Panc1 (cell line): ENCODE measurements at regions not wholly inside any gene's neighbourhood (a gene's known extent, or its start where the extent isn't known, plus 50 kb on each side); places are given as distances from the start of the nearest gene placed in this dataset.

Experiments used
- CTCF ChIP-seq: fragments of 450-650 bp; IDR thresholded peaks from 2 replicates; pipeline ENCODE4 v1.5.1; 2017; ENCODE audit warnings: mild to moderate bottlenecking
- POLR2AphosphoS5 ChIP-seq: IDR thresholded peaks from 2 replicates; pipeline ENCODE4 v1.6.1; 2012; ENCODE audit warnings: mild to moderate bottlenecking, low read depth, low read length, moderate library complexity
- SIN3A ChIP-seq: IDR thresholded peaks from 2 replicates; pipeline ENCODE4 v1.6.1; 2012; ENCODE audit warnings: low read depth, mild to moderate bottlenecking, low read length, moderate library complexity, borderline replicate concordance; ENCODE audit not compliant: insufficient read depth
- TCF7L2 ChIP-seq: IDR thresholded peaks from 2 replicates; pipeline ENCODE4 v1.6.1; 2011; ENCODE audit warnings: mild to moderate bottlenecking, low read depth, low read length, inconsistent platforms

GRCh38 chr22:34414467-34415440 lies 494.5 kb upstream of the LARGE1 start:
- no peak; the same call in 1 of the 2 replicates for TF ChIP-seq CTCF
- no peak for TF ChIP-seq POLR2AphosphoS5
- no peak for TF ChIP-seq SIN3A
- no peak for TF ChIP-seq TCF7L2
